B cell (primary cell): ENCODE measurements at regions not wholly inside any gene's neighbourhood (a gene's known extent, or its start where the extent isn't known, plus 50 kb on each side); places are given as distances from the start of the nearest gene placed in this dataset.

Experiments
- ATAC-seq: fragments of 200-7000 bp; cut with Tn5 transposase; one replicate; pipeline ENCODE4 v1.10.0; 2021; ENCODE audit warnings: low read depth, mild to moderate bottlenecking, moderate number of reproducible peaks, moderate library complexity
- CTCF ChIA-PET: fragments of 350-600 bp; sonication (Branson Sonifier 250); formaldehyde crosslinking; loops from one replicate; lab custom pipeline; 2021; ENCODE audit warnings: antibody characterized with exemption, inconsistent platforms; lab: Charles Lee
- POLR2A ChIA-PET: fragments of 350-600 bp; sonication (Branson Sonifier 250); formaldehyde crosslinking; loops from one replicate; lab custom pipeline; 2021; ENCODE audit warnings: antibody characterized with exemption; lab: Charles Lee
- DNase-seq: peaks from one replicate; pipeline ENCODE4 v3.0.0; 2013
- H2AFZ ChIP-seq: 2 replicates; pipeline ENCODE4 v1.6.1; 2012; ENCODE audit warnings: mild to moderate bottlenecking, low read depth, low read length; ENCODE audit not compliant: insufficient read depth, poor library complexity, severe bottlenecking
- H3K27ac ChIP-seq, 2 donors: 1 replicate in 1 of 2; 2 replicates in 1 of 2; pipeline ENCODE4 v1.5.1; 2012 to 2013; ENCODE audit warnings: low read length in 2 of 2, mild to moderate bottlenecking in 2 of 2, moderate library complexity in 1 of 2
- H3K27me3 ChIP-seq, 4 experiments: fragments of 200-600 bp in 1 of 4; sonication (generic) in 1 of 4; replicated peaks in 1 of 4; 1 replicate in 2 of 4; 2 replicates in 2 of 4; pipeline versions ENCODE4 v1.6.1 to v1.7.0; 2013 to 2016; ENCODE audit warnings: low read length in 3 of 4, mild to moderate bottlenecking in 2 of 4, mixed read lengths in 1 of 4, moderate library complexity in 1 of 4; ENCODE audit not compliant: insufficient read depth in 4 of 4, control insufficient read depth in 3 of 4; ENCODE audit errors: control extremely low read depth in 1 of 4
- H3K36me3 ChIP-seq, 2 experiments: replicated peaks in 1 of 2; 1 replicate in 1 of 2; 2 replicates in 1 of 2; pipeline versions ENCODE4 v1.6.1 to v1.7.1; 2013; ENCODE audit warnings: low read length in 1 of 2; ENCODE audit not compliant: insufficient read depth in 2 of 2, control insufficient read depth in 1 of 2; ENCODE audit errors: control extremely low read depth in 1 of 2, extremely low read depth in 1 of 2
- H3K4me1 ChIP-seq, 2 donors: fragments of 200-600 bp in 1 of 2; sonication (generic) in 1 of 2; 1 replicate in 1 of 2; 2 replicates in 1 of 2; pipeline versions ENCODE4 v1.5.1 to v1.6.1; 2013 to 2017; ENCODE audit warnings: low read length in 2 of 2; ENCODE audit not compliant: control insufficient read depth in 2 of 2, insufficient read depth in 2 of 2
- H3K4me2 ChIP-seq: replicated peaks from 2 replicates; pipeline ENCODE3; 2012; ENCODE audit warnings: mild to moderate bottlenecking, low read depth, low read length; ENCODE audit not compliant: poor library complexity, severe bottlenecking
- H3K4me3 ChIP-seq, 5 experiments: fragments of 200-600 bp in 1 of 5; sonication (generic) in 1 of 5; 1 replicate in 3 of 5; 2 replicates in 2 of 5; pipeline versions ENCODE4 v1.5.1 to v1.7.0; 2011 to 2016; ENCODE audit warnings: low read length in 4 of 5, mild to moderate bottlenecking in 4 of 5, low read depth in 2 of 5, control low read depth in 1 of 5, moderate library complexity in 1 of 5; ENCODE audit not compliant: insufficient read depth in 1 of 5; ENCODE audit errors: control extremely low read depth in 1 of 5, extremely low read depth in 1 of 5
- H3K79me2 ChIP-seq: fragments of 200-600 bp; sonication (generic); one replicate; pipeline ENCODE4 v1.6.0; 2016; ENCODE audit warnings: low read length; ENCODE audit not compliant: control insufficient read depth, insufficient read depth
- H3K9ac ChIP-seq: fragments of 200-600 bp; sonication (generic); 2 replicates; pipeline ENCODE4 v1.6.1; 2017; ENCODE audit warnings: mild to moderate bottlenecking, low read length, moderate library complexity
- H3K9me3 ChIP-seq, 3 donors: one replicate each; pipeline versions ENCODE4 v1.6.1 to v1.7.1; 2013; ENCODE audit warnings: low read length in 2 of 3; ENCODE audit not compliant: control insufficient read depth in 2 of 3, insufficient read depth in 1 of 3; ENCODE audit errors: control extremely low read depth in 1 of 3
- H4K20me1 ChIP-seq: 2 replicates; pipeline ENCODE4 v1.6.0; 2012; ENCODE audit warnings: mild to moderate bottlenecking, low read length; ENCODE audit not compliant: insufficient read depth, control insufficient read depth, poor library complexity, severe bottlenecking
- H3K27ac Mint-ChIP-seq: one replicate; pipeline ENCODE4 v1.8.0; 2021; ENCODE audit warnings: mixed read lengths
- H3K27me3 Mint-ChIP-seq: one replicate; pipeline ENCODE4 v1.8.0; 2021; ENCODE audit warnings: mixed read lengths
- H3K4me1 Mint-ChIP-seq: one replicate; pipeline ENCODE4 v1.8.0; 2021; ENCODE audit warnings: mixed read lengths
- H3K4me3 Mint-ChIP-seq: one replicate; pipeline ENCODE4 v1.8.0; 2021; ENCODE audit warnings: mixed read lengths
- H3K9me3 Mint-ChIP-seq: one replicate; pipeline ENCODE4 v1.8.0; 2022; ENCODE audit warnings: mixed read lengths; ENCODE audit not compliant: insufficient read depth
- CTCF ChIP-seq: fragments of 200-600 bp; IDR thresholded peaks from one replicate; pipeline ENCODE4 v1.8.0; 2022; ENCODE audit warnings: antibody characterized with exemption, mild to moderate bottlenecking
- EZH2 ChIP-seq: IDR thresholded peaks from 2 replicates; pipeline ENCODE4 v1.6.1; 2012; ENCODE audit warnings: borderline replicate concordance, low read depth, mild to moderate bottlenecking, moderate library complexity, low read length; ENCODE audit not compliant: insufficient read depth, poor library complexity, severe bottlenecking
- WGBS: methylation state at CpG from one replicate; pipeline ENCODE4 v1.1.5; 2013; ENCODE audit warnings: missing lambda C conversion rate; ENCODE audit not compliant: insufficient coverage; 5-methylcytosine and 5-hydroxymethylcytosine counted together
- intact Hi-C: fragments of 100-400 bp; cut with micrococcal nuclease; formaldehyde crosslinking; loops from one replicate; pipeline ENCODE4 v1.10.0; 2022

- H3K4me1 ChIP-seq: no peaks in the 10 kb centered on the region
- Mint-ChIP-seq H3K27ac (no peak overlapping the region), H3K27me3 (no peaks in the 10 kb centered on the region), H3K9me3 (no peaks in the 10 kb centered on the region), H3K4me3 (no peak overlapping the region), H3K4me1 (no peaks in the 10 kb centered on the region)
- H3K27ac ChIP-seq: no peak overlapping the region
- H3K9me3 ChIP-seq: peaks cover 0 to 40% (median 0%) of the 10 kb centered on the region in 3 donors
- WGBS: 95% methylated on average over 1 of the region's 1 CpG
- no peaks in the 10 kb centered on the region for H3K36me3 ChIP-seq
- POLR2A ChIA-PET: no interaction called here
- ATAC-seq (no peak), DNase-seq (no peak)
- H3K9ac ChIP-seq: no peak overlapping the region
- TF ChIP-seq EZH2 (no peak), CTCF (no peak)
- intact Hi-C loops: no loop called here
- no peak overlapping the region for H3K4me3 ChIP-seq
- CTCF ChIA-PET: no interaction called here
- H2AFZ ChIP-seq: no peak overlapping the region
- H4K20me1 ChIP-seq: no peaks in the 10 kb centered on the region
- H3K27me3 ChIP-seq: no peaks in the 10 kb centered on the region
- no peak overlapping the region for H3K4me2 ChIP-seq
- H3K79me2 ChIP-seq: no peaks in the 10 kb centered on the region
These were observed 207.0 kb upstream of the CDH4 start for GRCh38 chr20:61045091-61045490.

GRCh38 chr20:61045876-61046585 is 206.0 kb upstream of the CDH4 start:
- no peak overlapping the region for H3K4me3 Mint-ChIP-seq
- no peaks in the 10 kb centered on the region for H3K27me3 Mint-ChIP-seq
- Histone ChIP-seq H3K4me2 (no peak overlapping the region), H3K27ac (no peak overlapping the region), H4K20me1 (no peaks in the 10 kb centered on the region), H3K9me3 (peaks cover 0 to 33% (median 0%) of the 10 kb centered on the region in 3 donors), H3K79me2 (no peaks in the 10 kb centered on the region), H3K27me3 (no peaks in the 10 kb centered on the region), H3K4me1 (no peaks in the 10 kb centered on the region), H2AFZ (no peak overlapping the region), H3K9ac (no peak overlapping the region), H3K36me3 (no peaks in the 10 kb centered on the region), H3K4me3 (no peak overlapping the region)
- H3K9me3 Mint-ChIP-seq: no peaks in the 10 kb centered on the region
- DNase-seq (no peak), ATAC-seq (no peak)
- H3K27ac Mint-ChIP-seq: no peak overlapping the region
- WGBS: 75% methylated on average over 1 of the region's 3 CpGs
- intact Hi-C loops: no loop called here
- CTCF ChIA-PET: no interaction called here
- POLR2A ChIA-PET: no interaction called here
- H3K4me1 Mint-ChIP-seq: no peaks in the 10 kb centered on the region
- TF ChIP-seq EZH2: no peak
- TF ChIP-seq CTCF: no peak
